Stimulated activated CD8-positive, alpha-beta memory T cell treated with anti-CD3 and anti-CD28 coated beads, Interleukin-7, amount 100 ng/mL, for 1 hour (primary cell): ENCODE measurements at regions not wholly inside any gene's neighbourhood (a gene's known extent, or its start where the extent isn't known, plus 50 kb on each side); places are given as distances from the start of the nearest gene placed in this dataset.
"Not testable (repeated sequence)": the region's sequence is repeated elsewhere in the genome, so short reads cannot be mapped to it uniquely, and the experiment has no call there.

Experiments used
- DNase-seq, 2 donors: peaks; one replicate each; pipeline ENCODE4 v3.0.0-alpha.2; 2020; ENCODE audit warnings: low read depth in 2 of 2

GRCh38 chr12:114501474-114501807 is 95.5 kb upstream of the TBX5 start:
- DNase-seq = no peak

- DNase-seq = no peak
Observed at GRCh38 chr12:114500775-114501473, 95.0 kb upstream of the TBX5 start.

GRCh38 chr12:114500131-114500530 is 94.2 kb upstream of the TBX5 start:
- DNase-seq = no peak

GRCh38 chr12:114499338-114499737 is 93.4 kb upstream of the TBX5 start:
- DNase-seq = no peak

GRCh38 chr12:114491916-114492315 is 86.0 kb upstream of the TBX5 start:
- no peak for DNase-seq

GRCh38 chr12:114484822-114485459 is 79.0 kb upstream of the TBX5 start:
- not testable (repeated sequence) for DNase-seq

- DNase-seq = no peak
Observed at GRCh38 chr12:114483996-114484395, 78.1 kb upstream of the TBX5 start.

GRCh38 chr12:114481200-114481535 is 75.2 kb upstream of the TBX5 start:
- no peak for DNase-seq

GRCh38 chr12:114480337-114481199 is 74.6 kb upstream of the TBX5 start:
- DNase-seq = no peak

- DNase-seq = no peak
Observed at GRCh38 chr12:114479831-114480230, 73.9 kb upstream of the TBX5 start.

GRCh38 chr12:114478865-114479264 is 72.9 kb upstream of the TBX5 start:
- no peak for DNase-seq

- no peak for DNase-seq
Observed at GRCh38 chr12:114477989-114478395, 72.0 kb upstream of the TBX5 start.

- no peak for DNase-seq
Observed at GRCh38 chr12:114476159-114476558, 70.2 kb upstream of the TBX5 start.

- DNase-seq = no peak
Observed at GRCh38 chr12:114473717-114474116, 67.8 kb upstream of the TBX5 start.

- no peak for DNase-seq
Observed at GRCh38 chr12:114473018-114473417, 67.1 kb upstream of the TBX5 start.

GRCh38 chr12:114457620-114458019 is 51.7 kb upstream of the TBX5 start:
- no peak for DNase-seq
